ENCODE measurements at regions not wholly inside any gene's neighbourhood (a gene's known extent, or its start where the extent isn't known, plus 50 kb on each side); places are given as distances from the start of the nearest gene placed in this dataset.

GRCh38 chr11:81165164-81165563 is 1568.5 kb downstream of the FAM181B start:
- Histone ChIP-seq H3K9me3 (no peaks in the 10 kb centered on the region), H3K36me3 (no peaks in the 10 kb centered on the region), H3K27ac (no peak overlapping the region), H3K4me1 (ENCODE audit: insufficient read depth) (no peaks in the 10 kb centered on the region), H3K27me3 (no peaks in the 10 kb centered on the region), H3K4me3 (no peak overlapping the region)
- intact Hi-C loops (cut with DNase I) = no loop called here
- DNase-seq = no peak
- WGBS, 3 donors = 74 to 85% (median 80%) methylated on average over 1 of the region's 1 CpG
- TF ChIP-seq POLR2A (IDR thresholded peaks at IDR 0.05) = no peak

- WGBS, 3 donors = 85 to 89% (median 89%) methylated on average over 3 of the region's 3 CpGs
- Histone ChIP-seq H3K9me3 (no peaks in the 10 kb centered on the region), H3K36me3 (no peaks in the 10 kb centered on the region), H3K4me3 (no peak overlapping the region), H3K27me3 (no peaks in the 10 kb centered on the region), H3K4me1 (ENCODE audit: insufficient read depth) (no peaks in the 10 kb centered on the region), H3K27ac (no peak overlapping the region)
- DNase-seq = no peak
- intact Hi-C loops (cut with DNase I) = no loop called here
- no peak for TF ChIP-seq CTCF (IDR thresholded peaks at IDR 0.05)
- no peak for TF ChIP-seq EP300 (IDR thresholded peaks at IDR 0.05)
- TF ChIP-seq POLR2A (IDR thresholded peaks at IDR 0.05) = no peak
Observed at GRCh38 chr11:81159900-81160299, 1573.8 kb downstream of the FAM181B start.

- TF ChIP-seq POLR2A (IDR thresholded peaks at IDR 0.05) (no peak), CTCF (IDR thresholded peaks at IDR 0.05) (no peak)
- H3K27ac ChIP-seq = no peak overlapping the region
Observed at GRCh38 chr11:81135570-81135969, 1598.1 kb downstream of the FAM181B start.

DNA sequence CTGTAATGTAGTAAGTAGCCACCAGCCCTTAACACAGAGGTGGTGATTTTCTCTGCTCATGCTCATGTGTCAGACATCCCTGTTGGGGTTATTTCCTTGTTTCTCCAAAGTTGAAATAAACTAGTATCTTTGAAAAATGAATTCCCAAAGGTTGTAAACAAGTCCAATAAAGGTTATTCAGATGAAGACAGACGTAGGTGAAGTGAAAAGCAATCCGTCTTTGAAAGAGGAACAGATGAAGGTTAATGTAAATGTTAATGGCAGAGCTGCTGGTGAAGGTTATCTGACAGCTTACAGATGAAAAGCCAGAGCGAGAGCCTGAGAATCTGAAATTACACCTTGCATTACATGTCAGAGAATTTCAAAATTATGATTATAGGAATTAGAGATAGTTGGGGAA is 1604.0 kb downstream of the FAM181B start:
- DNase-seq = no peak
- Histone ChIP-seq H3K36me3 (no peaks in the 10 kb centered on the region), H3K9me3 (no peaks in the 10 kb centered on the region), H3K27ac (no peak overlapping the region), H3K4me1 (ENCODE audit: insufficient read depth) (no peaks in the 10 kb centered on the region), H3K27me3 (no peaks in the 10 kb centered on the region), H3K4me3 (no peak overlapping the region)
- 76 to 83% (median 78%) methylated on average over 3 of the region's 3 CpGs for WGBS, 3 donors
- intact Hi-C loops (cut with DNase I) = no loop called here
- TF ChIP-seq EP300 (IDR thresholded peaks at IDR 0.05) (no peak), CTCF (IDR thresholded peaks at IDR 0.05) (no peak), POLR2A (IDR thresholded peaks at IDR 0.05) (no peak)

More at GRCh38 chr11:81135570-81135969, 1598.1 kb downstream of the FAM181B start:
- Histone ChIP-seq H3K9me3 (no peaks in the 10 kb centered on the region), H3K4me3 (no peak overlapping the region), H3K36me3 (no peaks in the 10 kb centered on the region), H3K4me1 (ENCODE audit: insufficient read depth) (no peaks in the 10 kb centered on the region), H3K27me3 (no peaks in the 10 kb centered on the region)
- intact Hi-C loops (cut with DNase I) = no loop called here
- 44 to 64% (median 57%) methylated on average over 5 of the region's 5 CpGs for WGBS, 3 donors
- no peak for DNase-seq

DNA sequence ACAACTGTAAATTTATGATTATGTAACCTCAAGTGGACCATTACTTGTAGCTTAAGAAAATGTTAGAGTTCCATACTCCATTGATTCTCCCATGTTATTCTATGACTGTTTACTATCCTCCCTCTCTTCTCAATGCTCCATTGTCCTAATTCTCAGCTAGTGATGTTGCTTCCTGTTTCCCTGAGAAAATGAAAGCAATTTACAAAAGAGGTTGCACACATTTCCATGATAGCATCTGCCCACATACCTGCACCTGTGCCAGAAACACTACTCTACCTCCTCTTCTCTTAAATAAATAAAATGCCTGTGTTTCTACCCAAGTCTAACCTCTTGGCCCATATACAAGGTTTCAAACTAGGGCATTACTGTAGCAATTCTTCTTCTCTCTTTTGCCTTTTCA is 1620.9 kb downstream of the FAM181B start:
- no peak overlapping the region for H3K27ac ChIP-seq
- no peak for DNase-seq
- H3K4me3 ChIP-seq = no peak overlapping the region
- intact Hi-C loops (cut with DNase I) = no loop called here
- no peaks in the 10 kb centered on the region for H3K4me1 ChIP-seq (ENCODE audit: insufficient read depth)
- H3K9me3 ChIP-seq = no peaks in the 10 kb centered on the region
- no peak for TF ChIP-seq POLR2A (IDR thresholded peaks at IDR 0.05)
- no peak for TF ChIP-seq EP300 (IDR thresholded peaks at IDR 0.05)
- TF ChIP-seq CTCF (IDR thresholded peaks at IDR 0.05) = no peak
- H3K27me3 ChIP-seq = no peaks in the 10 kb centered on the region
- H3K36me3 ChIP-seq = no peaks in the 10 kb centered on the region
